ENCODE measurements at regions not wholly inside any gene's neighbourhood (a gene's known extent, or its start where the extent isn't known, plus 50 kb on each side); places are given as distances from the start of the nearest gene placed in this dataset.
"Not testable (repeated sequence)": the region's sequence is repeated elsewhere in the genome, so short reads cannot be mapped to it uniquely, and the experiment has no call there.

DNA sequence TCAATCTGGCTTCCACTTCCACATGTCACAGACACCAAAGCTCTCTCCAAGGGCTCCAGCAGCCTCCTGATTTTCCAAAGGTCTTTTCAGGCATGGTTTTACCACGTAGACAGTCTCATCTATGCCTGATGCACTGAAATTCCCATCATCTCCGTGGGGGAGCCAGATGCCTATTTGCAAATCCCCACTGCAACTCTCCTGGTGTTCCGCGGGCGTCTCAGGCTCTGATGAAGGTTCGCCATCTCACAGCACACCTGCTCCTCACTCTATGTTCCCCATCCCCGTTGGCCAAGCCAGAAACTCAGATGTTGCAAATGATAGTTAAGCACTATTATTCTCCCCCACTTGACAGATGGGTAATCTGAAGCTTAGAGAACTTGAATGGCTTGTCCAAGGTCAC lies 929.4 kb downstream of the SPATA31A6 start:
- 69% methylated on average over 7 of the region's 7 CpGs; no CpG with 5 or more reads in 1 of the 2 experiments for WGBS, 2 experiments (ENCODE audit: extremely low coverage in 1 of 2, insufficient coverage in 1 of 2, insufficient read length in 1 of 2, insufficient replicate concordance in 2 of 2, low coverage in 1 of 2, low lambda C conversion rate in 2 of 2, missing lambda C conversion rate in 1 of 2)
- H4K20me1 ChIP-seq (replicated peaks in 1 of 2; ENCODE audit: control insufficient read depth in 1 of 2, insufficient read depth in 2 of 2, low read length in 2 of 2); H2BK5ac ChIP-seq (ENCODE audit: low read depth, low read length); H4K91ac ChIP-seq (replicated peaks; ENCODE audit: insufficient read length, low read length); H2BK15ac ChIP-seq (ENCODE audit: low read length); H2AFZ ChIP-seq (ENCODE audit: low read length); H2AK5ac ChIP-seq (ENCODE audit: low read depth, low read length); H3K27me3 ChIP-seq (replicated peaks in 1 of 4; ENCODE audit: control insufficient read depth in 3 of 4, extremely low read depth in 1 of 4, insufficient read depth in 3 of 4, low read length in 3 of 4); H3K14ac ChIP-seq (ENCODE audit: insufficient read length); H3K9ac ChIP-seq (replicated peaks in 1 of 4; ENCODE audit: extremely low read depth in 1 of 4, low read depth in 3 of 4, low read length in 3 of 4); H4K8ac ChIP-seq (ENCODE audit: extremely low read depth, insufficient read depth, low read length); H2BK12ac ChIP-seq (ENCODE audit: low read depth, low read length); FAIRE-seq; H3K4me1 ChIP-seq (replicated peaks in 1 of 4; ENCODE audit: control insufficient read depth in 3 of 4, insufficient read depth in 4 of 4, low read length in 3 of 4); POLR2A ChIA-PET (ENCODE audit: partially characterized antibody); H3K18ac ChIP-seq (ENCODE audit: extremely low read depth, low read length); H3K79me2 ChIP-seq (ENCODE audit: control insufficient read depth in 1 of 2, insufficient read depth in 2 of 2, low read length in 2 of 2); H3K27ac ChIP-seq (ENCODE audit: low read depth, low read length); H2BK20ac ChIP-seq (ENCODE audit: low read length); H3K23me2 ChIP-seq (ENCODE audit: low read depth, low read length); CTCF ChIA-PET (ENCODE audit: partially characterized antibody); DNase-seq (ENCODE audit: low read depth in 1 of 2, low spot score in 2 of 2); H3K56ac ChIP-seq (replicated peaks; ENCODE audit: insufficient read length, low read depth, low read length); H3K36me3 ChIP-seq (ENCODE audit: control insufficient read depth in 2 of 4, insufficient read depth in 4 of 4, low read length in 3 of 4); H4K5ac ChIP-seq (ENCODE audit: insufficient read length, low read depth, low read length); H3K23ac ChIP-seq (ENCODE audit: insufficient read length); H3K4me2 ChIP-seq (ENCODE audit: insufficient read depth in 1 of 2, low read depth in 2 of 2, low read length in 2 of 2); H3K4me3 ChIP-seq (ENCODE audit: extremely low read depth in 1 of 4, insufficient read depth in 2 of 4, low read depth in 3 of 4, low read length in 4 of 4); H2BK120ac ChIP-seq (replicated peaks; ENCODE audit: low read depth, low read length); H3K4ac ChIP-seq (replicated peaks; ENCODE audit: insufficient read length, low read depth, low read length); H3K79me1 ChIP-seq (ENCODE audit: low read depth, low read length): not testable (repeated sequence)
- peaks cover 0 to 30% of the 10 kb centered on the region in 2 experiments; a peak in 3 of 4 replicates for H3K9me3 ChIP-seq (ENCODE audit: insufficient read depth in 2 of 2, low read depth in 1 of 2, low read length in 1 of 2)

DNA sequence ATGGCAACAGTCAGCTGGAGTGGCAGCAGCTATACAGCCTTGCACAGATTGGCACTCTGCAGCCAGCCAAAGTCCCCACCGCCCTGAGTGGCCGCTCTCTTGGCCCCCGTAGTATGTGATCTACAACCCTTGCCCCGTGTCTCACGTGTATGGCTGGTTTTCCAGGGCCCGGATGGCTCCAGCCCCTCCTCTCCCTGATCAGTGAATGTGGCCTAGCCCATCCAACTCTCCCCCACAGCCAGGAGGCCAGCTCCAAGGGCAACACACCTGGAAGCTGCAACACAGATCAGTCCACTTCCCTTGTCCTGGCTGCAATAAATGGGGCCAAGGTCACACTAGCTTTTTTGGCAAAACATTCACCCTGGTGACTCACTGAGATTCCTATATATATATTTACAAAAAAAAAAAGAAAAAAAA lies 932.4 kb downstream of the SPATA31A6 start:
- 85% methylated on average over 5 of the region's 6 CpGs; no CpG with 5 or more reads in 1 of the 2 experiments for whole genome bisulfite sequencing, 2 experiments (ENCODE audit: extremely low coverage in 1 of 2, insufficient coverage in 1 of 2, insufficient read length in 1 of 2, insufficient replicate concordance in 2 of 2, low coverage in 1 of 2, low lambda C conversion rate in 2 of 2, missing lambda C conversion rate in 1 of 2)
- H2BK15ac ChIP-seq (ENCODE audit: low read length); H3K14ac ChIP-seq (ENCODE audit: insufficient read length); H3K9ac ChIP-seq (replicated peaks in 1 of 4; ENCODE audit: extremely low read depth in 1 of 4, low read depth in 3 of 4, low read length in 3 of 4); H4K8ac ChIP-seq (ENCODE audit: extremely low read depth, insufficient read depth, low read length); H3K27me3 ChIP-seq (replicated peaks in 1 of 4; ENCODE audit: control insufficient read depth in 3 of 4, extremely low read depth in 1 of 4, insufficient read depth in 3 of 4, low read length in 3 of 4); CTCF ChIA-PET (ENCODE audit: partially characterized antibody); H3K4me2 ChIP-seq (ENCODE audit: insufficient read depth in 1 of 2, low read depth in 2 of 2, low read length in 2 of 2); H3K56ac ChIP-seq (replicated peaks; ENCODE audit: insufficient read length, low read depth, low read length); POLR2A ChIA-PET (ENCODE audit: partially characterized antibody); H2AFZ ChIP-seq (ENCODE audit: low read length); H2AK5ac ChIP-seq (ENCODE audit: low read depth, low read length); DNase-seq (ENCODE audit: low read depth in 1 of 2, low spot score in 2 of 2); H3K4me3 ChIP-seq (ENCODE audit: extremely low read depth in 1 of 4, insufficient read depth in 2 of 4, low read depth in 3 of 4, low read length in 4 of 4); H4K5ac ChIP-seq (ENCODE audit: insufficient read length, low read depth, low read length); H3K4ac ChIP-seq (replicated peaks; ENCODE audit: insufficient read length, low read depth, low read length); H3K79me2 ChIP-seq (ENCODE audit: control insufficient read depth in 1 of 2, insufficient read depth in 2 of 2, low read length in 2 of 2); H3K4me1 ChIP-seq (replicated peaks in 1 of 4; ENCODE audit: control insufficient read depth in 3 of 4, insufficient read depth in 4 of 4, low read length in 3 of 4); H2BK120ac ChIP-seq (replicated peaks; ENCODE audit: low read depth, low read length); H2BK20ac ChIP-seq (ENCODE audit: low read length); H3K23me2 ChIP-seq (ENCODE audit: low read depth, low read length); H3K79me1 ChIP-seq (ENCODE audit: low read depth, low read length); H3K36me3 ChIP-seq (ENCODE audit: control insufficient read depth in 2 of 4, insufficient read depth in 4 of 4, low read length in 3 of 4); H3K27ac ChIP-seq (ENCODE audit: low read depth, low read length); H4K91ac ChIP-seq (replicated peaks; ENCODE audit: insufficient read length, low read length); H4K20me1 ChIP-seq (replicated peaks in 1 of 2; ENCODE audit: control insufficient read depth in 1 of 2, insufficient read depth in 2 of 2, low read length in 2 of 2); H3K23ac ChIP-seq (ENCODE audit: insufficient read length); H2BK12ac ChIP-seq (ENCODE audit: low read depth, low read length); H3K18ac ChIP-seq (ENCODE audit: extremely low read depth, low read length); FAIRE-seq; H2BK5ac ChIP-seq (ENCODE audit: low read depth, low read length): not testable (repeated sequence)
- H3K9me3 ChIP-seq (ENCODE audit: insufficient read depth in 2 of 2, low read depth in 1 of 2, low read length in 1 of 2): peaks cover 0 to 21% of the 10 kb centered on the region in 2 experiments; a peak in 2 of 4 replicates

Measured in H1 (cell line).